Neural crest cell (in vitro differentiated cells): ENCODE measurements at regions not wholly inside any gene's neighbourhood (a gene's known extent, or its start where the extent isn't known, plus 50 kb on each side); places are given as distances from the start of the nearest gene placed in this dataset.

ENCODE experiments used
- DNase-seq: peaks from one replicate; pipeline ENCODE4 v3.0.0; 2021; ENCODE audit warnings: low read depth, mixed read lengths, low spot score
- H3K27ac Mint-ChIP-seq: one replicate; pipeline ENCODE4 v1.8.0; 2021; ENCODE audit warnings: mild to moderate bottlenecking, mixed read lengths; ENCODE audit not compliant: unreplicated experiment
- H3K27me3 Mint-ChIP-seq: 2 replicates; pipeline ENCODE4 v1.8.0; 2021; ENCODE audit warnings: low read depth, mild to moderate bottlenecking, mixed read lengths
- H3K36me3 Mint-ChIP-seq: 2 replicates; pipeline ENCODE4 v1.8.0; 2021; ENCODE audit warnings: low read depth, mild to moderate bottlenecking, mixed read lengths
- H3K4me1 Mint-ChIP-seq: 2 replicates; pipeline ENCODE4 v1.8.0; 2021; ENCODE audit warnings: mixed read lengths
- H3K4me3 Mint-ChIP-seq: one replicate; pipeline ENCODE4 v1.8.0; 2021; ENCODE audit warnings: mild to moderate bottlenecking, mixed read lengths
- H3K9me3 Mint-ChIP-seq: 2 replicates; pipeline ENCODE4 v1.8.0; 2021; ENCODE audit warnings: mixed read lengths
- TF ChIP-seq, protein P1 (sequence below): fragments of 200-600 bp; sonication (generic); conservative IDR thresholded peaks from 2 replicates; pipeline ENCODE4 v1.5.0; 2021; ENCODE audit warnings: antibody characterized with exemption, mild to moderate bottlenecking

DNA sequence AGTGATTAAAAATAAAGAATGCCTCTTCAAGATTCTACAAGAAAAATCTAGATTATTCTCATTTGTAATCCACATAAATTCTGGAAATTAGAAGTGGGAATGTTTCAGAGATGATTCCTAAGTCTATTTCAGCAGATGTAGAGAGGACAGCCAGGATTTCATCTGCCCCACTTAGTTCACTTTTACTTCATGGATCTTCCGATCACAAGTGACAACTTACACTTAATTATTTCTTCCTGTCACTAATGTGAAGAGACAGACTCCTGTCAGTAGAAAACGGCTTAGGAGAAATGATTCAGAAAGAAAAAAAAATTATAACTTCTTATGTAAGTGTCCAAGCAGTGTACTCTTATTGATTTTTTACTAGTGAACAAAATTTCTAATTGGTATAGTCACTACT, 368.2 kb upstream of the SMIM30 start:
- Mint-ChIP-seq H3K36me3 (no peaks in the 10 kb centered on the region), H3K4me3 (no peak overlapping the region), H3K27me3 (no peaks in the 10 kb centered on the region), H3K4me1 (no peaks in the 10 kb centered on the region), H3K27ac (no peak overlapping the region), H3K9me3 (peaks cover 16% of the 10 kb centered on the region)
- DNase-seq: no peak
- TF ChIP-seq, protein P1, sequence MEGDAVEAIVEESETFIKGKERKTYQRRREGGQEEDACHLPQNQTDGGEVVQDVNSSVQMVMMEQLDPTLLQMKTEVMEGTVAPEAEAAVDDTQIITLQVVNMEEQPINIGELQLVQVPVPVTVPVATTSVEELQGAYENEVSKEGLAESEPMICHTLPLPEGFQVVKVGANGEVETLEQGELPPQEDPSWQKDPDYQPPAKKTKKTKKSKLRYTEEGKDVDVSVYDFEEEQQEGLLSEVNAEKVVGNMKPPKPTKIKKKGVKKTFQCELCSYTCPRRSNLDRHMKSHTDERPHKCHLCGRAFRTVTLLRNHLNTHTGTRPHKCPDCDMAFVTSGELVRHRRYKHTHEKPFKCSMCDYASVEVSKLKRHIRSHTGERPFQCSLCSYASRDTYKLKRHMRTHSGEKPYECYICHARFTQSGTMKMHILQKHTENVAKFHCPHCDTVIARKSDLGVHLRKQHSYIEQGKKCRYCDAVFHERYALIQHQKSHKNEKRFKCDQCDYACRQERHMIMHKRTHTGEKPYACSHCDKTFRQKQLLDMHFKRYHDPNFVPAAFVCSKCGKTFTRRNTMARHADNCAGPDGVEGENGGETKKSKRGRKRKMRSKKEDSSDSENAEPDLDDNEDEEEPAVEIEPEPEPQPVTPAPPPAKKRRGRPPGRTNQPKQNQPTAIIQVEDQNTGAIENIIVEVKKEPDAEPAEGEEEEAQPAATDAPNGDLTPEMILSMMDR: no peak

DNA sequence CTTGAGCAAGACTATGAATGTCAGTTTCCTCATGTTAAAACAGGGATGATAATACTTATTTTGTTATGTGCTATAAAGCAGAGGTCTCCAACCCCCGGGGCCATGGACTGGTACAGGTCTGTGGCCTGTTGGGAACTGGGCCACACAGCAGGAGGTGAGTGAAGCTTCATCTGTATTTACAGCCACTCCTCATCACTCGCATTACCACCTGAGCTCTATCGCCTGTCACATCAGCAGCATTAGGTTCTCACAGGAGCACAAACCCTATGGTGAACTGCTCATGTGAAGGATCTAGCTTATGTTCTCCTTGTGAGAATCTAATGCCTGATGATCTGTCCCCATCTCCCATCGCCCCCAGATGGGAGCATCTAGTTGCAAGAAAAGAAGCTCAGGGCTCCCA, 365.3 kb upstream of the SMIM30 start:
- TF ChIP-seq, protein P1: no peak
- Mint-ChIP-seq H3K36me3 (no peaks in the 10 kb centered on the region), H3K4me1 (no peaks in the 10 kb centered on the region), H3K27me3 (no peaks in the 10 kb centered on the region), H3K9me3 (peaks cover 14% of the 10 kb centered on the region), H3K27ac (no peak overlapping the region), H3K4me3 (no peak overlapping the region)
- DNase-seq: no peak

DNA sequence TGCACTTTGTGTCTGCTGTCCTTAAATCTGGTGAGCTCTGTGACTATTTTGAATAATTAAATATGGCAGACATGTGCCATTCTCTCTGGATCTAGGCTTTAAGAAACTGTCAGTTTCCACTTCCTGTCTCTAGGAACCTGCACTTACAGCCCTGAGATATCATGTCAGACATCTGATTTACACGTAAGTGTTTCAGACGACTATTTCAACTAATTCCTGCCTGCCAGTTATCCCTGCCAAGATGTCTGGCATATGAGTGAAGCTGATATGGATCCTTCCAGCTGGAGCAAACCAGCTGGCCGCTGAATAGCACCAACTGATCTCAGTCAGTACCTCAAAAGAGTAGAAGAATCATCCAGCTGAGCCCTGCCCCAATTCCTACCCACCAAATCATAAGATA, 362.2 kb upstream of the SMIM30 start:
- H3K27me3 Mint-ChIP-seq: no peaks in the 10 kb centered on the region
- H3K27ac Mint-ChIP-seq: no peak overlapping the region
- no peaks in the 10 kb centered on the region for H3K36me3 Mint-ChIP-seq
- no peak for DNase-seq
- H3K4me3 Mint-ChIP-seq: no peak overlapping the region
- TF ChIP-seq, protein P1: no peak
- H3K9me3 Mint-ChIP-seq: peaks cover 10% of the 10 kb centered on the region
- H3K4me1 Mint-ChIP-seq: no peaks in the 10 kb centered on the region

DNA sequence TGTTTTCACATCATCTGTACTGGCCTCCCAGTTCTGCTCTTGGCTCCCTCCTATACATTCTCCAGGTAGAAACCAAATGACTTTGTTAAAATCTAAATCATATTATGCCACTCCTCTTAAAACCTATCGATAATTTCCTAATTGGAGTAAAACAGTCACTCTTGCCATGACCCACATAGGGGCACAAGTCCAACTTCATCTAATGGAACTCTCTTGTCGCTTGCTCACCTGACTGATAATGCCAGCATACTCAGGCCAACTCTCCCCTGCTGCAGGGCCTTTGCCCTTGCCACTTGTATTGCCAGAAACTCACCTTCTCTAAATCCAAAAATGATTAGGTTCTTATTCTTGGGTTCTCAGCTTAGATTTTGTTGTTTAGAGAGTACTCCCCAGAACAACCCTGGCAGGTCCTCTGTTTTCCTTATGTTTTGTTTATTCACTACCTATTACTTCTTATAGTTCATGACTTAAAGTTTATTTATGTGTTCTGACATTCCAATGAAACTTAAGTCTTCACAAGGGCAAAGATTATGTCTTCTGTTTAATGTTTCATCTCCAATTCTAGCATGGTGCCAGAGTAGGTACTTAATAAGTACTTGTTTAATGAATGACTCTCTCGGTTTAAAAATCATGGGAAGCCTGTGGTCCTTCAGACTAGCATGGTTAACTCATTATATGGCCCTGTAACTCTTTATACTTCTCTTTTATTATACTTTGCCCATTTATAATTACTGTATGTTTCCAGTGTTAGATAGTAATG, 345.9 kb upstream of the SMIM30 start:
- Mint-ChIP-seq H3K4me1 (no peaks in the 10 kb centered on the region), H3K36me3 (no peaks in the 10 kb centered on the region), H3K9me3 (peaks cover 7% of the 10 kb centered on the region), H3K4me3 (no peak overlapping the region), H3K27ac (no peak overlapping the region), H3K27me3 (peaks cover 6% of the 10 kb centered on the region)
- no peak for DNase-seq
- TF ChIP-seq, protein P1: no peak

DNA sequence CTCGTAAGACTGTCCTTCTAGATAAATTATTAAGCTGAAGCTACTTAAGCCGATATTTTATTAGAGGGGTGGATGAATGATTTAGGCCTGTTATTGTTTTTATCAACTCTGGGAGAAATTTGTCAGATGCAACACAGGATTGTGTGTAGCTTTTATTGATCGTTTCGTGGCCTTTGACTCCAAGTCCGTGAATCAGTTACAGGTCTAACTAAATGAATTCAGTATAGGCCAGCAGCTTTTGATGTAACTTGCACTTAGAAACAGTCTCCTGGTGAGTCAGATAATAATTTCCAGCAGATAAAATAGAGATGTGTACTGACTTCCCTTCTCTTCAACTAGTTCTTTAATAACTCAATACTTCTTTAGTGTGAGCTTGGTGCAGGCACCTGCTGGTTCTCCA, 341.7 kb upstream of the SMIM30 start:
- H3K4me3 Mint-ChIP-seq: no peak overlapping the region
- DNase-seq: no peak
- H3K27ac Mint-ChIP-seq: no peak overlapping the region
- no peaks in the 10 kb centered on the region for H3K36me3 Mint-ChIP-seq
- H3K9me3 Mint-ChIP-seq: peaks cover 5% of the 10 kb centered on the region
- H3K4me1 Mint-ChIP-seq: peaks cover under 1% of the 10 kb centered on the region
- TF ChIP-seq, protein P1: no peak
- H3K27me3 Mint-ChIP-seq: peaks cover 6% of the 10 kb centered on the region
